ENCODE measurements at regions not wholly inside any gene's neighbourhood (a gene's known extent, or its start where the extent isn't known, plus 50 kb on each side); places are given as distances from the start of the nearest gene placed in this dataset.

GRCh38 chr3:31125413-31126020 is 231.1 kb upstream of the GADL1 start:
- no peak overlapping the region for H3K27ac ChIP-seq
- no peak overlapping the region for H3K4me3 ChIP-seq

GRCh38 chr3:31129241-31129640 is 234.8 kb upstream of the GADL1 start:
- H3K4me3 ChIP-seq = no peak overlapping the region
- H3K27ac ChIP-seq = no peak overlapping the region

GRCh38 chr3:31132132-31132769 is 237.8 kb upstream of the GADL1 start:
- Histone ChIP-seq H3K4me3 (no peak overlapping the region), H3K27ac (no peak overlapping the region)

- no peak overlapping the region for H3K4me3 ChIP-seq
- H3K27ac ChIP-seq = no peak overlapping the region
Measured at GRCh38 chr3:31133541-31133940, 239.1 kb upstream of the GADL1 start.

GRCh38 chr3:31135546-31135945 is 241.1 kb upstream of the GADL1 start:
- Histone ChIP-seq H3K27ac (no peak overlapping the region), H3K4me3 (no peak overlapping the region)

- Histone ChIP-seq H3K27ac (no peak overlapping the region), H3K4me3 (no peak overlapping the region)
Measured at GRCh38 chr3:31137718-31138465, 243.4 kb upstream of the GADL1 start.

GRCh38 chr3:31140470-31140869 is 246.0 kb upstream of the GADL1 start:
- no peak overlapping the region for H3K27ac ChIP-seq
- no peak overlapping the region for H3K4me3 ChIP-seq

- Histone ChIP-seq H3K4me3 (no peak overlapping the region), H3K27ac (no peak overlapping the region)
Measured at GRCh38 chr3:31142139-31142538, 247.7 kb upstream of the GADL1 start.

GRCh38 chr3:31142543-31142942 is 248.1 kb upstream of the GADL1 start:
- no peak overlapping the region for H3K4me3 ChIP-seq

GRCh38 chr3:31145062-31145461 is 250.6 kb upstream of the GADL1 start:
- Histone ChIP-seq H3K27ac (no peak overlapping the region), H3K4me3 (no peak overlapping the region)

More at GRCh38 chr3:31142543-31142942, 248.1 kb upstream of the GADL1 start:
- no peak overlapping the region for H3K27ac ChIP-seq

GRCh38 chr3:31147550-31147949 is 253.1 kb upstream of the GADL1 start:
- Histone ChIP-seq H3K4me3 (no peak overlapping the region), H3K27ac (no peak overlapping the region)

GRCh38 chr3:31157047-31157694 is 262.7 kb upstream of the GADL1 start:
- Histone ChIP-seq H3K4me3 (no peak overlapping the region), H3K27ac (no peak overlapping the region)

- H3K4me3 ChIP-seq = no peak overlapping the region
- no peak overlapping the region for H3K27ac ChIP-seq
Measured at GRCh38 chr3:31157893-31158620, 263.6 kb upstream of the GADL1 start.

GRCh38 chr3:31159331-31160039 is 265.0 kb upstream of the GADL1 start:
- no peak overlapping the region for H3K4me3 ChIP-seq
- no peak overlapping the region for H3K27ac ChIP-seq

GRCh38 chr3:31161889-31162288 is 267.4 kb upstream of the GADL1 start:
- H3K27ac ChIP-seq = no peak overlapping the region
- no peak overlapping the region for H3K4me3 ChIP-seq

GRCh38 chr3:31164381-31164780 is 269.9 kb upstream of the GADL1 start:
- Histone ChIP-seq H3K27ac (no peak overlapping the region), H3K4me3 (no peak overlapping the region)

- Histone ChIP-seq H3K4me3 (no peak overlapping the region), H3K27ac (no peak overlapping the region)
Measured at GRCh38 chr3:31165399-31165860, 271.0 kb upstream of the GADL1 start.

- no peak overlapping the region for H3K4me3 ChIP-seq
- peak overlapping the region in 2 of 21 experiments; percentile 0 to 15 for H3K27ac ChIP-seq
Measured at GRCh38 chr3:31166249-31166885, 271.9 kb upstream of the GADL1 start.

GRCh38 chr3:31167666-31168065 is 273.2 kb upstream of the GADL1 start:
- Histone ChIP-seq H3K4me3 (no peak overlapping the region), H3K27ac (no peak overlapping the region)
